ENCODE measurements at regions not wholly inside any gene's neighbourhood (a gene's known extent, or its start where the extent isn't known, plus 50 kb on each side); places are given as distances from the start of the nearest gene placed in this dataset.

DNA sequence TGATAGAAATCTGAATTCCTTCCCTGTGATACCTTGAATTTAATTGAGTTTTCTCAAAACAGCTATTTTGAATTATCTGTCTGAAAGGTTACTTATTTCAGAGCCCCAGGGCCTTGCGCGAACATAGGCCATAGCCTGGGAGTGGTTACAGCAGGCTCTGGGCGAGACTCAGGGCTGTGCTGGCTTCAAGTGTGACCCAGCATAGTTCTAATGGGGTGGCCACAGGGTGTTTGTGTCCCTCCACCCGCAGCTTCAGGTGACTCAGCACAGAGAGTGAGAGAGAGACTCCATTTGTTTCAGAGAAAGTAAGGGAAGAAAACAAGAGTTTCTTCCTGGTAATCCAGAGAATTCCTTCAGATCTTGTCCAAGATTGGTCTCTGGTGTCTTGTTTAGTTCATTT, 137.9 kb upstream of the POU3F3 start:
- TF ChIP-seq, protein P1, sequence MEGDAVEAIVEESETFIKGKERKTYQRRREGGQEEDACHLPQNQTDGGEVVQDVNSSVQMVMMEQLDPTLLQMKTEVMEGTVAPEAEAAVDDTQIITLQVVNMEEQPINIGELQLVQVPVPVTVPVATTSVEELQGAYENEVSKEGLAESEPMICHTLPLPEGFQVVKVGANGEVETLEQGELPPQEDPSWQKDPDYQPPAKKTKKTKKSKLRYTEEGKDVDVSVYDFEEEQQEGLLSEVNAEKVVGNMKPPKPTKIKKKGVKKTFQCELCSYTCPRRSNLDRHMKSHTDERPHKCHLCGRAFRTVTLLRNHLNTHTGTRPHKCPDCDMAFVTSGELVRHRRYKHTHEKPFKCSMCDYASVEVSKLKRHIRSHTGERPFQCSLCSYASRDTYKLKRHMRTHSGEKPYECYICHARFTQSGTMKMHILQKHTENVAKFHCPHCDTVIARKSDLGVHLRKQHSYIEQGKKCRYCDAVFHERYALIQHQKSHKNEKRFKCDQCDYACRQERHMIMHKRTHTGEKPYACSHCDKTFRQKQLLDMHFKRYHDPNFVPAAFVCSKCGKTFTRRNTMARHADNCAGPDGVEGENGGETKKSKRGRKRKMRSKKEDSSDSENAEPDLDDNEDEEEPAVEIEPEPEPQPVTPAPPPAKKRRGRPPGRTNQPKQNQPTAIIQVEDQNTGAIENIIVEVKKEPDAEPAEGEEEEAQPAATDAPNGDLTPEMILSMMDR (IDR thresholded peaks at IDR 0.05; ENCODE audit: insufficient read depth, low read length) = no peak
- TF ChIP-seq, protein P2, sequence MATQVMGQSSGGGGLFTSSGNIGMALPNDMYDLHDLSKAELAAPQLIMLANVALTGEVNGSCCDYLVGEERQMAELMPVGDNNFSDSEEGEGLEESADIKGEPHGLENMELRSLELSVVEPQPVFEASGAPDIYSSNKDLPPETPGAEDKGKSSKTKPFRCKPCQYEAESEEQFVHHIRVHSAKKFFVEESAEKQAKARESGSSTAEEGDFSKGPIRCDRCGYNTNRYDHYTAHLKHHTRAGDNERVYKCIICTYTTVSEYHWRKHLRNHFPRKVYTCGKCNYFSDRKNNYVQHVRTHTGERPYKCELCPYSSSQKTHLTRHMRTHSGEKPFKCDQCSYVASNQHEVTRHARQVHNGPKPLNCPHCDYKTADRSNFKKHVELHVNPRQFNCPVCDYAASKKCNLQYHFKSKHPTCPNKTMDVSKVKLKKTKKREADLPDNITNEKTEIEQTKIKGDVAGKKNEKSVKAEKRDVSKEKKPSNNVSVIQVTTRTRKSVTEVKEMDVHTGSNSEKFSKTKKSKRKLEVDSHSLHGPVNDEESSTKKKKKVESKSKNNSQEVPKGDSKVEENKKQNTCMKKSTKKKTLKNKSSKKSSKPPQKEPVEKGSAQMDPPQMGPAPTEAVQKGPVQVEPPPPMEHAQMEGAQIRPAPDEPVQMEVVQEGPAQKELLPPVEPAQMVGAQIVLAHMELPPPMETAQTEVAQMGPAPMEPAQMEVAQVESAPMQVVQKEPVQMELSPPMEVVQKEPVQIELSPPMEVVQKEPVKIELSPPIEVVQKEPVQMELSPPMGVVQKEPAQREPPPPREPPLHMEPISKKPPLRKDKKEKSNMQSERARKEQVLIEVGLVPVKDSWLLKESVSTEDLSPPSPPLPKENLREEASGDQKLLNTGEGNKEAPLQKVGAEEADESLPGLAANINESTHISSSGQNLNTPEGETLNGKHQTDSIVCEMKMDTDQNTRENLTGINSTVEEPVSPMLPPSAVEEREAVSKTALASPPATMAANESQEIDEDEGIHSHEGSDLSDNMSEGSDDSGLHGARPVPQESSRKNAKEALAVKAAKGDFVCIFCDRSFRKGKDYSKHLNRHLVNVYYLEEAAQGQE (IDR thresholded peaks at IDR 0.05; ENCODE audit: insufficient replicate concordance, low read depth) = no peak
- TF ChIP-seq POLR2AphosphoS5 (IDR thresholded peaks at IDR 0.05; ENCODE audit: low read depth) = no peak

Measured in HL-60 (cell line).